COLO829 (cell line): ENCODE measurements at regions not wholly inside any gene's neighbourhood (a gene's known extent, or its start where the extent isn't known, plus 50 kb on each side); places are given as distances from the start of the nearest gene placed in this dataset.

Source experiments
- DNase-seq: peaks from one replicate; pipeline ENCODE4 v3.0.0; 2012; ENCODE audit warnings: low spot score

DNA sequence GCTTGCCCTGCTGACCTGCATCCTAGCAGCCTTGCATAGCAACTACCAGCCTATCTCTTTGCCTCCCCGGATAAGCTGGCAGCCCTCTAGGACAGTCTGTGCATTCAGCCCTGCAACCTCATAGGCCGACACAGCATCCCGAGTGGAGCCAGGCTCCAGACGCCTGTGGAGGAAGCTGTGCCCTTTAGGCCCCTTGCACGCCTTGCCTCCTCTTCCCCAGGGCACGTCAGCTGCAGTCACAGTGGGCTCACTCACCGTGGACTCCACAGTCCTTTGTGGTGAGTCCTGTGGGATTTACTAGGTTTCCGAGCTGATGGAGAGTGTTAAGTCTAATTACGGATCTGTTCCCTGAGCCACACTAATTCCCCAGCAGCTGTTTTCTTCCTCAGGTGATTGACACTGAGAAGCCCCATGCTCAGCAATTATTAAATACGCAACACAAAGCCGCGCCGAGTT is 540.0 kb downstream of the TCERG1L start:
- no peak for DNase-seq

DNA sequence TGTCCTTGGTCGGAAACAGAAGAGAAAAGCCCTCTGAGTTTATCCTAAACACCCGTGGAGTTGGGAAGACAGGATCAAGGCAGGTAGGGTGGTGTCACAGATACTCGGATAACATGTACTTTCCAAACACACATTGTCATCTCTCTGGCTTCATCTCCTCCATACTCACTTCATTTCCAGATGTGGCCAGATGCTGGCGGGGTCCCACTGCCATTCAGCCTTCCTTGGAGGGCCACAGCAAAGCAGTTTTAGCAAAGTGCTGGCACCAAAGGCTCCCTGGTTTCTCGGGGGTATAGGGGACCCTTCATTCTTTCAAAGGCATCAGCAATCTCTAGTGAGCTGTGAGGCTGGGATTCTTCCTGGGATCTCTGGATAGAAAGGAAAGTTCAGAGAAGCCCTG is 539.5 kb downstream of the TCERG1L start:
- no peak for DNase-seq

DNA sequence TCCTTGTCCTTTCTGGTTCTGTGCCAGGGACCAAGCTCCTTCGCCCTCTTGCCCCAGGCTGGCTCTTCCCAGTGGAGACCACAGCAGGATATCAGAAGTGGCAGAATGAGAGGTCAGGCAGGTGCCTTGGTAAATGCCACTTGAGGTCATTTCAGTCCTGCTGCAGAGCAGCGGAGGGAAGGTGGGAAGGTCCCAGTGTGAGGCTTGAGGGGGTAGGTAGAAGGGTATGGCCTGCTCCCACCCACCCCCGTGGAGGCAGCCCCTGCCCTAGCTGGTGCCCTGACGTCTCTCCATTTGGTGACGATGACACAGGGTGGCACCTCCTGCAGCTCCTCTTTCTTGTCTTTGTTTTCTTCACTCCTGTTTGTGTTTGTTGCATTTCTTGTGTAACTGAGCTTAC is 538.8 kb downstream of the TCERG1L start:
- DNase-seq, result no peak

DNA sequence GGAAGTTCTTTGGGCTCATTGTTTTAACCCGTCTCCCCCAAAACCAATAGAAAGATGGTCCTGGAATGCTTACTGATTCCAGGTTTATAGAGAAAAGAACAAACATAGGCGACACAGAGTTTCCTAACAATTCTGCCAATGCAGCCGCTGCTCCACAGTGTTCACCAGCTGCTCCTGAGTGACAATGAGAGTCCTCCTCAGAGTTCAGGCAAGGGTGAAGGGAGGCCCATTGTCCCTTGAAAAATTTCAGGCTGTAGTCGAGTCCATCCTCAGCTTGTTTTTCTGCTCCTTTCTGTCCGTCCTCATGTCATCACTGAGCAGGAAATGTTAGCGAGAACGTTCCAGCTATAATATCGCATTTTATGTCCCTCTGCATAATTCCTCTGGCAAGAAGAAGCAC is 537.6 kb downstream of the TCERG1L start:
- no peak for DNase-seq

DNA sequence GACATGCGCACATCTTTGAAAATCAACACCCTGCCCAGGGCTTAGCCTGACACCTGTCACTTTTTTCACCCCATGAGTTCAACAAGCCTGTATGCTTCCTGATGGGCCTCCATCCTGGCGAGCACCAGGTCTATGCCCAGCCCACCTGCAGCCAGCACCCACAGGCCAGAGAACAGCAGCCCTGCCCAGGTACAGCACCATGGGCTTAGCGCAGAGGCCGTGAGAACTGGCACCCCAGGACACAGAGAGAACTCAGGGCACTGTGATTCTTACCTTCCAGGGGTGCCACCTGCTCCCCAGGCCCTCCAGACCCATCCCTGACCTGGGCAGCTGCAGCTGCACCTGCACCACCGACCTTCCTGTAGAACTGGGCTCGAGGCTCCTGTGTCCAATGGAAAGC is 536.6 kb downstream of the TCERG1L start:
- no peak for DNase-seq

GRCh38 chr10:130775311-130775710 is 536.2 kb downstream of the TCERG1L start:
- no peak for DNase-seq

DNA sequence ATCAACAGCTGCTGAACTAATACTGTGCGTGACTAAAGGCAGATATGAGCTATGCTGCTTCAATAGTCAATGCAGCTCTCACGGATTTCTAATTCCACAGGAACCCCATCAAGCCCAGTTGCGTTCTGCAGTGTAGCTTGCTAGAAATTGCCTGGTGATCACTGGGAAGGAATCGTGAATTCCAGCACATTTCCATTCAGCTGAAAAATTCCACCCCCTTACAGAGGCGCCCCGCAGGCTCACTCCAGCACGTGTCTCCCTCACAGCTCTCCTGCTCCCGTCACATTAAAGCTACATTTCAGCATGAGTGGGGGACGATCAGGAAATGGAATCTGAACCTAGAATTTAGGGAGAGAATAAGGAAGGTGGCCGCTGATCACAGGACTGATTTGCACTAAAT is 534.8 kb downstream of the TCERG1L start:
- DNase-seq, result no peak

GRCh38 chr10:130777507-130778165 is 533.9 kb downstream of the TCERG1L start:
- no peak for DNase-seq

GRCh38 chr10:130778166-130778545 is 533.4 kb downstream of the TCERG1L start:
- DNase-seq, result no peak

GRCh38 chr10:130780763-130781162 is 530.8 kb downstream of the TCERG1L start:
- DNase-seq, result no peak

DNA sequence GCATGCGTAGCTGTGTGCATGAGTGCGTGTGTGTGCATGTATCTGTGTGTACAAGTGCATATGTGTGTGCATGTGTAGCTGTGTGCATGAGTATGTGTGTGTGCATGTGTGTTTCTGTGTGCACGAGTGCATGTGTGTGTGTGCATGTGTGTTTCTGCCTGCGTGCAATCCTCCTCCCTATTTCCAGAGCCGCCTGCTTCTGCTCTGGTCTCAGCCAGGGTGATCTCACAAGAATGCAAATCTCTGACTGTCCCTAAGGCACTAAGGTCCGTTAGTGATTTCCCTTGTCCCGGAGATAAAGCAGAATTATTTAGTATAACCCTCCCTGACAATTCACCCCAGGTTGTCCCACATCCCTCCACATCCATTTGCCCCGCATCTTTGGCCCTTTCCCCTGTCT is 530.3 kb downstream of the TCERG1L start:
- DNase-seq, result no peak

DNA sequence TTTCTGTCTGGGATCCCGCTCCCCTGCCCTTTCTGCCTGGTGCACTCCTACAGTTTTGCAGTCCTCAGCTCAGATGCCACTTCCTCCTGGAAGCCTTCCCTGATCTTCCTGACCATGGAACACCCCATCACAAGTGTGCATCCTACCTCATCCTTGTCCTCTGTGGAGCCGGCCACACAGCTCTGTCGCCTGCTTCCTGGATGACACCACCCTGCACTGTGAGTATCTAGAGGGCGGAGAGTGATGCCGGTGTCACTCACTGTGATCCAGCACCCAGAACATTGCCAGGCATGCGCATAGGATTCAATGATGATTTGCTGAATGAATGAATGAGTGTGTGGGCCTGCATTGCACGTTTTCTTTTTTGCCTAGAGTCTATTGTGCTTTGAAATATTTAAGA is 529.9 kb downstream of the TCERG1L start:
- DNase-seq, result no peak

- DNase-seq, result no peak
These were observed 529.1 kb downstream of the TCERG1L start for GRCh38 chr10:130782467-130782866.

- no peak for DNase-seq
These were observed 527.2 kb downstream of the TCERG1L start for GRCh38 chr10:130784326-130784725.

- no peak for DNase-seq
These were observed 525.1 kb downstream of the TCERG1L start for GRCh38 chr10:130786365-130786966.

GRCh38 chr10:130787243-130787642 is 524.3 kb downstream of the TCERG1L start:
- no peak for DNase-seq

DNA sequence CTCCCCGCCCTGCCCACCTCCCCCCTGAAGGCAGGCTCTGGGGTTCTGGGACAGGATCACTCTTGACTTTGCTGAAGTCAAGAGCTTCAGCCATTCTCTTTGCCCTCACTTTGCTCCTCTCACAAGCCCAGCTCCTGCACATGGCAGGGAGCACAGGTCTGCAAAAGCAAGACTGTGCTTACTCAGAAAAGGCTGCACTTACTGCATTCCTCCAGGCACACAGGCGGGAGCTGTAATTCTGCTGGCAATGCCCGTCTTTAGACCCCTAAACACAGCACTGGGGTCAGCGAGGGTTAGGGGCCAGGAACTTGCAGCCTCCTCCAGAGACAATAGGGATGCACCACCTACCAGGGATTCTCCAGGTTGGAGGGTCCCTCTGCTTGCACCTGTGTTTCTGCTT is 523.7 kb downstream of the TCERG1L start:
- no peak for DNase-seq

GRCh38 chr10:130790339-130790738 is 521.2 kb downstream of the TCERG1L start:
- DNase-seq, result no peak

DNA sequence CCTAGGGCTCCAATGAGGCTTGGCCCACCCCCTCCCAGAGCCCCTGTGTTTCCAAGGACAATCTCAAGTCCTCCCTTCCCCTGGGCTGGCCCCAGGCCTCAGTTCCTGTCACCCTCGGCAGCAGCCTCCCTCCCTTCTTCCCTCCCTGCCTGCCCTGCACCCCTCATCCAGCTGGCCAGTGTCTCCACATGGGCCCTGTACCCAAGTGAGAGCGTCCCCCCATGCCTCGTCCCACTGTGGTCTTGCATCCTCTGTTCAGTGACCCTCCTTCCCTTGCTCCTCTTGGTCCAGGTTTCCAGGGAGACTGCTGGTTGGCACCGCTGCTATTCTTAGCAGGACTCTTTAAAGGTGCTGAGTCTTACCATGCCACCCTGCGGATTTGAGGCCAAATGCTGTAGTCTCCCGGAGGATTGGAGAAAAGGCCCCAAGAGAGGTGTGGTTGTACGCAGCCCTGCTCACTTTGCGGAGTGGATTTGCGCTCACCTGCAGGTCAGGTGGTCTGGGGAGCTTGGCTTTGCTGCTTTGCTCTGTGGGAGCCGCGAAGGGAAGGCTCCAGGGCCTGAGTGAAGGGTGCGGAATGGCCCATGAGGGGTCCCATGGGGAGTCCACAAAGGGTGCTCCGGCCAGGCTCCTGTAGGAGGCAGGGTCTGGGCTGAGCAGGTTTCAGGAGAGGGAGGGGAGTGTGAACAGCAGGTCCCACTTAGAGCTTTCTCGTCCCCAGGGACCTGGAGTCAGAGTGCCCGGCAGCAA is 519.2 kb downstream of the TCERG1L start:
- DNase-seq, result no peak

- no peak for DNase-seq
These were observed 515.7 kb downstream of the TCERG1L start for GRCh38 chr10:130795819-130796218.

GRCh38 chr10:130799532-130799931 is 512.0 kb downstream of the TCERG1L start:
- DNase-seq, result no peak

GRCh38 chr10:130800281-130800680 is 511.2 kb downstream of the TCERG1L start:
- no peak for DNase-seq

DNA sequence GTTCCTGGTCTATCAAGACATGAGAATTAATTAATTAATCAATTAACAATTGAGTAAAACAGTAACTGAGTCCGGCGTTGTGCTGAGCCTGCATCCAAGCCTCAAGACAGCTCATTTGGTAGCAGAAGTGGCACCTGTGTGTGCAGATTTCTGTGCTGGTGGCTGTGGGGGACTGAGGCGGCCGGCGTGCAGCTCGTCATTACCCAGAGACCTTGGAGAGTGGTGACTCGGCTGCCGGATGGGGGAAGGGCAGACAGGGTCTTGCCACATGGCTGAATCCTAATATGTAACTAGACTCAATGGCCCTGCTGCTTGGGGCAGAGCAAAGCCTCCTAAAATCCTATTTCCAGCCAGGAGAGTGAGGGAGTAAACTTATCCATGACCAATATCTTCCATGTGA is 510.2 kb downstream of the TCERG1L start:
- no peak for DNase-seq
